ENCODE measurements at regions not wholly inside any gene's neighbourhood (a gene's known extent, or its start where the extent isn't known, plus 50 kb on each side); places are given as distances from the start of the nearest gene placed in this dataset.
"Not testable (repeated sequence)": the region's sequence is repeated elsewhere in the genome, so short reads cannot be mapped to it uniquely, and the experiment has no call there.

GRCh38 chr5:82974346-82974745 is 102.8 kb downstream of the TMEM167A start:
- not testable (repeated sequence) for H3K27me3 ChIP-seq (ENCODE audit: insufficient read depth, poor library complexity, severe bottlenecking); H3K4me3 ChIP-seq (replicated peaks; ENCODE audit: insufficient read depth, low read length); DNase-seq (ENCODE audit: low read depth in 1 of 2, low spot score in 1 of 2); H3K27ac ChIP-seq (replicated peaks)

- no peak for TF ChIP-seq CTCF (IDR thresholded peaks at IDR 0.05; ENCODE audit: insufficient read depth, low read length)
- no peak for TF ChIP-seq SPI1 (IDR thresholded peaks at IDR 0.05; ENCODE audit: borderline replicate concordance, low read depth)
- no peak for TF ChIP-seq REST (IDR thresholded peaks at IDR 0.05; ENCODE audit: insufficient replicate concordance, low read depth)
- TF ChIP-seq POLR2AphosphoS5 (IDR thresholded peaks at IDR 0.05; ENCODE audit: low read depth) = no peak
- no peak for TF ChIP-seq GABPA (IDR thresholded peaks at IDR 0.05; ENCODE audit: low read depth)
- no peaks in the 10 kb centered on the region for H3K27me3 ChIP-seq (ENCODE audit: insufficient read depth, poor library complexity, severe bottlenecking)
- H3K4me3 ChIP-seq (replicated peaks; ENCODE audit: insufficient read depth, low read length) = no peak overlapping the region
- H3K27ac ChIP-seq (replicated peaks) = no peak overlapping the region
- DNase-seq (ENCODE audit: low read depth in 1 of 2, low spot score in 1 of 2) = no peak
Measured at GRCh38 chr5:82971901-82972300, 105.3 kb downstream of the TMEM167A start.

GRCh38 chr5:82971034-82971806 is 106.0 kb downstream of the TMEM167A start:
- DNase-seq (ENCODE audit: low read depth in 1 of 2, low spot score in 1 of 2); H3K27me3 ChIP-seq (ENCODE audit: insufficient read depth, poor library complexity, severe bottlenecking); H3K27ac ChIP-seq (replicated peaks); H3K4me3 ChIP-seq (replicated peaks; ENCODE audit: insufficient read depth, low read length): not testable (repeated sequence)

- not testable (repeated sequence) for H3K27me3 ChIP-seq (ENCODE audit: insufficient read depth, poor library complexity, severe bottlenecking); H3K4me3 ChIP-seq (replicated peaks; ENCODE audit: insufficient read depth, low read length); H3K27ac ChIP-seq (replicated peaks); DNase-seq (ENCODE audit: low read depth in 1 of 2, low spot score in 1 of 2)
Measured at GRCh38 chr5:82969221-82969976, 107.8 kb downstream of the TMEM167A start.

GRCh38 chr5:82967072-82967471 is 110.1 kb downstream of the TMEM167A start:
- no peak for DNase-seq (ENCODE audit: low read depth in 1 of 2, low spot score in 1 of 2)
- H3K27ac ChIP-seq (replicated peaks) = no peak overlapping the region
- H3K4me3 ChIP-seq (replicated peaks; ENCODE audit: insufficient read depth, low read length) = no peak overlapping the region
- H3K27me3 ChIP-seq (ENCODE audit: insufficient read depth, poor library complexity, severe bottlenecking) = no peaks in the 10 kb centered on the region
- TF ChIP-seq SPI1 (IDR thresholded peaks at IDR 0.05; ENCODE audit: borderline replicate concordance, low read depth) (no peak), GABPA (IDR thresholded peaks at IDR 0.05; ENCODE audit: low read depth) (no peak), REST (IDR thresholded peaks at IDR 0.05; ENCODE audit: insufficient replicate concordance, low read depth) (no peak), POLR2AphosphoS5 (IDR thresholded peaks at IDR 0.05; ENCODE audit: low read depth) (no peak), CTCF (IDR thresholded peaks at IDR 0.05; ENCODE audit: insufficient read depth, low read length) (no peak)

Measured in HL-60 (cell line).